ENCODE measurements at regions not wholly inside any gene's neighbourhood (a gene's known extent, or its start where the extent isn't known, plus 50 kb on each side); places are given as distances from the start of the nearest gene placed in this dataset.

DNA sequence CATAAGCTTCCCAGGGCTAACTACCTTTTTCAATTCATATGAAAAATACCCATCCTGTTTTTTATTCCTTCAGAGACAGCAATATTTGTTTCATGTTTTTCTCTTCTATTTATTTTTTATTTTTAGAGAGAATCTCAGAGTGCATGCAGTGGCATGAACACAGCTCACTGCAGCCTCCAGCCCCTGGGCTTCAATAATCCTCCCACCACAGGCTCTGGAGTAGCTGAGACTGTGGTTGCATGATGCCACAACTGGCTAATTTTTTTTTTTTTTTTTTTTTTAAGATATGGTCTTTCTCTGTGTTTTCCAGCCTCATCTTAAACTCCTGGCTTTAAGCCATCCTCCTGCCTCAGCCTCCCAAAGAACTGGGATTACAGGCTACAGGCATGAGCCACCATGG is 296.7 kb upstream of the AKR1E2 start:
- TF ChIP-seq, protein P1, sequence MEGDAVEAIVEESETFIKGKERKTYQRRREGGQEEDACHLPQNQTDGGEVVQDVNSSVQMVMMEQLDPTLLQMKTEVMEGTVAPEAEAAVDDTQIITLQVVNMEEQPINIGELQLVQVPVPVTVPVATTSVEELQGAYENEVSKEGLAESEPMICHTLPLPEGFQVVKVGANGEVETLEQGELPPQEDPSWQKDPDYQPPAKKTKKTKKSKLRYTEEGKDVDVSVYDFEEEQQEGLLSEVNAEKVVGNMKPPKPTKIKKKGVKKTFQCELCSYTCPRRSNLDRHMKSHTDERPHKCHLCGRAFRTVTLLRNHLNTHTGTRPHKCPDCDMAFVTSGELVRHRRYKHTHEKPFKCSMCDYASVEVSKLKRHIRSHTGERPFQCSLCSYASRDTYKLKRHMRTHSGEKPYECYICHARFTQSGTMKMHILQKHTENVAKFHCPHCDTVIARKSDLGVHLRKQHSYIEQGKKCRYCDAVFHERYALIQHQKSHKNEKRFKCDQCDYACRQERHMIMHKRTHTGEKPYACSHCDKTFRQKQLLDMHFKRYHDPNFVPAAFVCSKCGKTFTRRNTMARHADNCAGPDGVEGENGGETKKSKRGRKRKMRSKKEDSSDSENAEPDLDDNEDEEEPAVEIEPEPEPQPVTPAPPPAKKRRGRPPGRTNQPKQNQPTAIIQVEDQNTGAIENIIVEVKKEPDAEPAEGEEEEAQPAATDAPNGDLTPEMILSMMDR (IDR thresholded peaks at IDR 0.05; ENCODE audit: borderline replicate concordance, extremely low read depth, low read length, poor library complexity, severe bottlenecking), result no peak
- no peak for TF ChIP-seq EZH2 (IDR thresholded peaks at IDR 0.05; ENCODE audit: borderline replicate concordance, low read depth, low read length, severe bottlenecking)

Data from DND-41 (cell line).